HG03342 (cell line): ENCODE measurements at regions not wholly inside any gene's neighbourhood (a gene's known extent, or its start where the extent isn't known, plus 50 kb on each side); places are given as distances from the start of the nearest gene placed in this dataset.
"Not testable (repeated sequence)": the region's sequence is repeated elsewhere in the genome, so short reads cannot be mapped to it uniquely, and the experiment has no call there.

ENCODE experiments used
- ATAC-seq: cut with Tn5 transposase; IDR thresholded peaks from one replicate; pipeline ENCODE4 v1.9.1; 2021; ENCODE audit warnings: mild to moderate bottlenecking, moderate library complexity; ENCODE audit not compliant: unreplicated experiment

GRCh38 chr11:110843053-110843452 lies 130.8 kb upstream of the ARHGAP20 start:
- ATAC-seq, result not testable (repeated sequence)

- ATAC-seq, result no peak
Observed at GRCh38 chr11:110838808-110839207, 126.6 kb upstream of the ARHGAP20 start.

- ATAC-seq, result no peak
Observed at GRCh38 chr11:110837603-110838002, 125.4 kb upstream of the ARHGAP20 start.

- no peak for ATAC-seq
Observed at GRCh38 chr11:110835106-110835505, 122.9 kb upstream of the ARHGAP20 start.

GRCh38 chr11:110833033-110833484 lies 120.8 kb upstream of the ARHGAP20 start:
- no peak for ATAC-seq

- no peak for ATAC-seq
Observed at GRCh38 chr11:110832539-110832938, 120.3 kb upstream of the ARHGAP20 start.

- ATAC-seq, result no peak
Observed at GRCh38 chr11:110832080-110832479, 119.8 kb upstream of the ARHGAP20 start.

GRCh38 chr11:110830747-110831146 lies 118.5 kb upstream of the ARHGAP20 start:
- ATAC-seq, result no peak

GRCh38 chr11:110830344-110830743 lies 118.1 kb upstream of the ARHGAP20 start:
- ATAC-seq, result no peak

GRCh38 chr11:110829873-110830272 lies 117.6 kb upstream of the ARHGAP20 start:
- ATAC-seq, result no peak

- no peak for ATAC-seq
Observed at GRCh38 chr11:110828086-110828485, 115.8 kb upstream of the ARHGAP20 start.

GRCh38 chr11:110827276-110827675 lies 115.0 kb upstream of the ARHGAP20 start:
- no peak for ATAC-seq

GRCh38 chr11:110824912-110825620 lies 112.8 kb upstream of the ARHGAP20 start:
- ATAC-seq, result no peak

- ATAC-seq, result no peak
Observed at GRCh38 chr11:110818032-110818687, 105.9 kb upstream of the ARHGAP20 start.

GRCh38 chr11:110812086-110812733 lies 100.0 kb upstream of the ARHGAP20 start:
- ATAC-seq, result no peak

GRCh38 chr11:110809417-110810199 lies 97.4 kb upstream of the ARHGAP20 start:
- ATAC-seq, result no peak

GRCh38 chr11:110808248-110808647 lies 96.0 kb upstream of the ARHGAP20 start:
- no peak for ATAC-seq

GRCh38 chr11:110807801-110808200 lies 95.6 kb upstream of the ARHGAP20 start:
- no peak for ATAC-seq

GRCh38 chr11:110805756-110806155 lies 93.5 kb upstream of the ARHGAP20 start:
- ATAC-seq, result no peak

GRCh38 chr11:110802162-110802561 lies 89.9 kb upstream of the ARHGAP20 start:
- ATAC-seq, result no peak

GRCh38 chr11:110801328-110801727 lies 89.1 kb upstream of the ARHGAP20 start:
- ATAC-seq, result no peak
